GM21619 (cell line): ENCODE measurements at regions not wholly inside any gene's neighbourhood (a gene's known extent, or its start where the extent isn't known, plus 50 kb on each side); places are given as distances from the start of the nearest gene placed in this dataset.

Source experiments
- ATAC-seq: cut with Tn5 transposase; IDR thresholded peaks from one replicate; pipeline ENCODE4 v1.9.1; 2021; ENCODE audit not compliant: unreplicated experiment

DNA sequence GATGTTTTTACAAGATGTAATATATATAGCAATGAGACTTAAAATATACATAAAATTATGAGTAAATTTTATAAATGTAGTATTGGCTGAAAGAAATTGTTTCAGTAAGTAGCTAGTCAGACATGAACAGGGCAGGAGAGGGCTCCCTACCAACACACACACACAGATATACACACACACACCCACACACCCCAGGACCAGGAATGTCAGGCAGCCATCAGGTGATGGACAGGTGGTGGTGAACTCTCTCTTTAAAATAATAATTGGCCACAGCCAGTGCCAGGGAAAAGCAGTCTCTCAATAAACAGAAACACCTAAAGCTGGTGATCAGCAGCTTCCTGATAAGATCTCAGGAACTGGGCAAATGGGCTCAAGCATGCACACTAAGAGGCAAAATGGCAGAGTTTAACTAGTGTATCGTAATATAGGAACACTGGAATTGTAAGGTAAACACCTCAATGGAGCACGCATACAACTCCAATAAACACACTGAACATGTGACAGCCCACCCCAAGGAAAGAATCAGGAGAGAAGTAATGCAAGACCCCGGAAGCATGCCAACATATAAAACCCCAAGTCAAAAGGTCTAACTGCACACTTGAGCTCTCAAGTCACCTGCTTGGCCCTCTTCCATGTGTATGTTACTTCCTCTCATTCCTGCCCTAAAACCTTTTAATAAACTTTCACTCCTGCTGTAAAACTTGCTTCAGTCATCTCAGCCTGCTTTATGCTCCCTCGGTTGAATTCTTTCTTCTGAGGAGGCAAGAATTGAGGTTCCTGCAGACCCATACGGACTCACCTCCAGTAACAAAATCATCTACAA lies 1034.1 kb upstream of the SEMA6D start:
- no peak for ATAC-seq

DNA sequence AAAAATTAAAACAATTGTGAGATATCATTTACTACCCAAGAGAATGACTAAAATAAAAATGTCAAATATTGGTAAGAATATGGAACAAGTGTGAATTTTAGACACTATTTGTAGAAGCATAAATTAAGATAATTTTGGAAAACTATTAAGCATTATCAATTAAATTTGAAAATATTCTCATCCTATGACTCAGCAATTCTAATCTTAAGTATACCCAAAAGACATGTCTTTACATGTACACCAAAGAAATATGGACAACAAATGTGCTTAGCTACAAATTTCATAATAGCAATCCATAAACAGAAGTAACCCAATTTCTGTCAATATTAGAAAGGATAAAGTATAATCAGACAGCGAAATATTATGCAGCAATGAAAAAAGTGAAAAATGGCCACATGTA lies 1032.2 kb upstream of the SEMA6D start:
- no peak for ATAC-seq

DNA sequence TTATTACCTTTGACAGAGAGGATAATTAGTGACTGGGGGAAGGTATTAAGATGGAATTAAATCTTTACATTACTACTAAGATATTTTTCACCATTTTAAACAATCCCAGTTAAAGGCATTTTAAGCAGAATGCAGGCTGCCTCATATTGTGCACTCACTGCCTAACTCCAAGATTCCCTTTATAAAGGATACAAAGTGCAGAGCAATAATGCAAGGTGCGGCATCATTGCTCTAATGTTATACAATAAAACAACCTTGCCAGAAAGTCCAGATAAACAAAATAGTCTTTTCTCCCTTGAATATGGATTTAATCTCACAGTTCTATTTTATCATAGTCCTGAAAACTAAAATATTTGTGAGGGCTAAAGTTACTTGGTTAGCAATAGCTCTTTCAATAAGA lies 1031.6 kb upstream of the SEMA6D start:
- ATAC-seq: no peak

DNA sequence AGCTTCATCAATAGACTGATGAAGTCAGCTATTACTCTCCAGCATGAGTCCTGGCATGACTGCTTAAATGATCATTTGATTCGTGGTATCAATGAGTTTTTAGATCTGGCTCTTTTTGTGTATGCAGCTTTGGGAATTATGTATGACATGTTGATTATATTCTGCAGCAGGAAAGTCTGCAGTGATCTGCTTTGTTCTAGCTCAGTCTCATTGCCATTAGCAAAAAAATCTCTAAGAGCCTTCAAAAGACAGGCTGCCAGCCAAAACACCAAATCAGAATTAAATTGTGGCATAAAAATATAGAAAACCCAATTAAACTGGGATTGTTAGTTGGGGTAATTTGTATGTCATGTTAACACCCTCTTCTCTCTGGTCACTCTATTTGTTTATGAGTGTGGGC lies 1021.0 kb upstream of the SEMA6D start:
- no peak for ATAC-seq

DNA sequence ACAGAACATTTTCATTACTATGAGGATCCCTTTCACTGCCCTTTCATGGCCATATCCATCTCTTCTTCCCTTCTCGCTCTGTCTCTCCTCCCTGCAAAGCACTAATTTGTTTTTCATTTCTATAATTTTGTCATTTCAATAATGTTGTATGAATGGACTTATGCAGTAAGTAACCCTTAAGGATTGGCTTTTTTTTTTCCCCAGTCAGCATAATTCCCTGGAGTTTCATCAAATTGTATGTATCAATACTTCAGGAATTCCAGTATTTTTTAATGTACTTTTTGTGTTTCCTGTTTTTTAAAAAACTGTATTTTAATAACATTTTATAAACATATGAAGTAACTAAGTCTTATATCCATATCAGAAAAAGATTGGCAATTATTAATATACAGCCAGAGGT lies 1016.0 kb upstream of the SEMA6D start:
- no peak for ATAC-seq

DNA sequence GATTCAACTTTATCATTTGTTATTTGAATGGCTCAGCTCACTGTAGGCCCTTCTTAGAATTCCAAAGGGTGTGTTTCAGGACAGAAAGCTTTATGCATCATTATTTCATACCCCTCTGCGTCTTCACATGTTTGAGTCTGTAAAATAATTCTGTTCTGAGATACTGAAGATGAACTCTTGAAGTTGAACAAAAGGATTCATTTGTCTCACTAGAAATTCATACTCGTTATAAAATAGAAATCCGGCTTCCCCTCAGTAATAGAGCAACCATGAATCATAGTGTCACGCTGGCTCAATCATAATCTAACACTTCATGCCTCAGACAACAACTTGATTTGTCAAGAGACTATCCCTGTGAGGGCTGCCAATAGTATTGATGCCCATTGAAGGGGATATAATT lies 1015.4 kb upstream of the SEMA6D start:
- no peak for ATAC-seq

DNA sequence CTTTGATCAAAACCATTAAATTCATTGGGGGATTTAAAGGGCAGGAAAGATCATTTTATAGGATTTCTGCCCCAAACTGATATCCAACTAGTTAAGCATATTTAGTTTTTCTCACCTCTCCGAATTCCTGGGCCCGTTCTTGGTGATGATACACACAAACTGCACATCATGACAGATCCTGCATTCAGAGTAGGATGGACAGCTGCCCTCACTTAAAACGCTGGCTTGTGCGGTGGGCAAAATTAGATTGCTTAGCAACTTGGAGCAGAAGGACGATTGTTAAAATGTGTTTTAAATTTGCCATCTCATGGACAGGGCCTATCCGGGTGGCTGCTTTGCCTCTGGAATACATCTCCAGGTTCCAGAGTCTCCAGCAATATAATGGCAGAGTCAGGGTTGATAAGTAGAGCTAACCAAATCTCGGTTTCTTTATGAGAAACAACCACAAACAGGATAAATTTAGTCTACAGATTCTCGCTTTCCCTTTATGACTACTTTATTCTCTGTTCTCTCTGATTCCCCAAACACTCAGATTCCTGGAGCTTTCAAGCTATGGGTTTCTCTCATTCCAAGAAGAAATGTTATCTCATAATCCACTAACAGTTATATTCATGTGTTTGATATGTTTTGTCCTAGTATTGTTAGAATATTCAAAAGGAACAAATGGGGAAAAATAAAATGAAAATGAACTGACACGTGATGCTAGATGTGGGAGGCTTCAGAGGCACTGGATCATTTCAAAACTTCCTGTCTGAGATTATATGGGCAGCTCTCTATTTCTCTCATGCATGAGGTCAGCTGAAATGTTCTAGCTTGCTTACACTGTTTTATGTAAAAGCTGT lies 1014.1 kb upstream of the SEMA6D start:
- no peak for ATAC-seq

DNA sequence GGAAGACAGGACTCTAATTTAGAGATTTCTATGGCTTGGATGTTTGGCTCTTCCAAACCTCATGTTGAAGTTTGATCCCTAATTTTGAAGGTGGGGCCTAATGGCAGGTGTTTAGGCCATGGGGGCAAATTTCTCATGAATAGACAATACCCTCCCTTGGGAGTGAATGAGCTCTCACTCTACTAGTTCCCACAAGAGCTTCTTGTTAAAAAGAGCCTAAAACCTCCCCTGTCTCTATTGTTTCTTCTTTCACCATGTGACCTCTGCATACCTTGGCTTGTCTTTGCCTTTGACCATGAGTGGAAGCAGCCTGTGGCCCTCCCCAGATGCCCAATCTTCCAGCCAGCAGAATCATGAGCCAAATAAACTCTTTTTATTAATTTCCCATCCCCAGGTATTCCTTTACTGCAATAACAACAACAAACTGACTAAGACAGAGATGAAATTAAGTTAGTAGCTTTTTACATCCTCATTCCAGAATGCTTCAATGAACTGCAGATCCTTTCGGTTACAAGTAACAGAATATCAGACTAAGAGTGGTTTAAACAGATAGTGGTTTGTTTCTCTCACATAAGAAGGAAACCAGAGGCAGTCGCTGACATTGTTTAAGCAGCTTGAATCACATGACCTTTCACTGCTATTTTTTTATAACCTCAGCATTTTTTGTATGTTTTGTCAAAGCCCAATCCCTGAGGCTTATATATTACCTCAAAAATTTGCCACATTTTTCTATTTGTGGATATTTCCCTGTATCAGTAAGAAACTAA lies 1013.3 kb upstream of the SEMA6D start:
- ATAC-seq: no peak

DNA sequence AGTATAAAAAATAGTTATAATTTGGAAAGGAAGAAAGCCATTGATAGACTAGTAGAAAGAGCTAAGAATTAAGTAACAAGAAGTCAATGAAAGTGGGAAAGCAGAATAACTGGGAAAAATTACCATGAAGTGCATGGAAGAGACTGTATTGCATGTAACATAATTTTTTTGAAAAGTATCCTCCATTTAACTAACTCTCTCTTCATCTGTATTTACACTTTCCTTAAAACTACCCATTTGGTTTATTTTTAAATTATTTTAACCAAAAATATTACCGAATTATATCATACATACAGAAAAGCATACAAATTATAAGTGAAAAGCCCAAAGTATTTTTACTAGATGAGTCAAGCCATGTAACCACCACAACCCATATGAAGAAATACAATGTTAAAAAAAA lies 1009.9 kb upstream of the SEMA6D start:
- no peak for ATAC-seq

DNA sequence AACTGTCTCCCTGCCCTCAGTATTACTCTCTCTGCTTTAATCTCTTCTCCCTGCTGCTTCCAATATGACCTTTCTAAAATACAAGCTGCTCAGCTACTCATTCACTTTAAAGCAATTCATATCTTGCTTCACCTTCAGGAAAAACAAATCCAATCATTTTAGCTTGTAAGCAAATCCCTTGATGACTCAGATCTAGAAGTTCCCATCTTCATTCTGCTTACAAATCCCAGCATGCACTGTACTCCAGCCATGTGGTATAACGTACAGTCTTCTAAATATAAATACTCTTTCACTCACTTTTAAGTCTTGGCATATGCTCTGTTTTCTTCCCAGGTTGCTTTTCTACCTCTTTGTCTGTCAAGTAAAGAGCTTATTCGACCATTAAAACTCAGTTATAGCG lies 1009.1 kb upstream of the SEMA6D start:
- no peak for ATAC-seq

DNA sequence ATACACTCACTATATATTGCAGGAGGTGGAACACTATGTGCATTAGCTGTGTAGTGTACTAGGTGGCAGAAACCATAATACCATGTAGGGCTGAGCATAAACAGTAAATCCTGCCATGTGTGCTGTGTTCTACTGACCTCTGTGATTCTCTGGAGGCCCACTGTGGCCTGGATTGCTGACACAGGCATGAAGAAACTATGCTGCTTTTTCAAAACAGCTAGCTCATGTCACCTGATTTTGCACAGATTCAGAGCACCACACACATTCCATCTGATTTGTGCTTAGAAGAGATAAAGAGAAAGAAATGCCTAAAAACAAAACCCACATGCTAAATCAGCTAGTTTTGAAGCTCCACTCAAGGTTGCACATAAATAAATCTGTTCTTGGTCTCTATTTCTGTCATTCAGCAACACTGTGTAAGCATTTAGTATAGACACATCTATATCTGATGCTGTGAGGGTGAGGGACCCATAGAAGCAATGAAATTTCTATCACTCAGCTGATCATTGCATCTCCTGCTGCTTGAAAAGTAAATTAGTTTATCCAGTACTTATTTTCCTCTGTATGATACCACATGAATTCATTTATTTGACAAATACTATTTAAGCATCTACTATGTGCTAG lies 1007.7 kb upstream of the SEMA6D start:
- no peak for ATAC-seq

DNA sequence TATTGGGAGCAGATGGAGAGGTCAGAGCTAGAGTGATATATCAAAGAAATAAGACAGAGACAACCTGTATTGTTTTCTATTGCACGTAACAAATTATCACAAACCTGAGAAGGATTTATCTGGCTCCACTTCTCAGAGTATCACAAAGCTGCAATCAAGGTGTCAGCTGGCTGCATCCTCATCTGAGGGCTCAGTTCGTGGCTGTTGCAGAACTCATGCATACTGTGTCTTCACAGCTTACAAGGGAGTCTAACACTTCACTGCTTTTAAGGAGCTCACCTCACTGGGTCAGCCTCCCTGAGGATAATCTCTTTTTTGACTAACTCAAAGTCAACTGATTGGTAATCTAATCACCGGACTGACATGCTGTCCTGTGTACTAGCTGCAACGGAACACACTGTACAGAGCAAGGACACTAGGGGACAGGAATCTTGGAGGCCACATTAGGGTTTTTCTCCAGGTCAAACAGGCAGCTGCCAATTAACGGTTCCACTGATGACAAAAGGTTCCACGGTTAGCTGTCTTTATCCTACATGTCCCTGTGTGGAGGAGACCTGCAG lies 1006.8 kb upstream of the SEMA6D start:
- no peak for ATAC-seq

DNA sequence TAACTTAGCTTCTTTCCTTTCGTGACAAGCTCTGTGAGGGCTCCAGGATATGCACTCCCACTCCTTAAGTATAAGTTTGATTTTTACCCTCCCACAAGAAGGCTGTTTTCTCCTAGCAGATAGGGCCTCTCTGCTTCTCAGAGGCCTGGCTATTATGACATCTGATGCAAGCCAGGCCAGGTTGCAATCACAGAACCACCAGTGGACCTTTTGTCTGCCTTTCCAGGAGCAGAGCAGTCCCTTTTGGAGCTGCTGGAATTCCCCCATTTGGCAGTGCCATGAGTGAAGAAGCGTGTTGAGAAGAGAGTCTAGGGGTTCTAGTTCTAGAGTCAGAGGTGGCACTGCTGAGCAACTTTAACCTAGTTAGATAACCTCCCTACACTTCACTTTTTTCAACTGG lies 1004.3 kb upstream of the SEMA6D start:
- no peak for ATAC-seq

DNA sequence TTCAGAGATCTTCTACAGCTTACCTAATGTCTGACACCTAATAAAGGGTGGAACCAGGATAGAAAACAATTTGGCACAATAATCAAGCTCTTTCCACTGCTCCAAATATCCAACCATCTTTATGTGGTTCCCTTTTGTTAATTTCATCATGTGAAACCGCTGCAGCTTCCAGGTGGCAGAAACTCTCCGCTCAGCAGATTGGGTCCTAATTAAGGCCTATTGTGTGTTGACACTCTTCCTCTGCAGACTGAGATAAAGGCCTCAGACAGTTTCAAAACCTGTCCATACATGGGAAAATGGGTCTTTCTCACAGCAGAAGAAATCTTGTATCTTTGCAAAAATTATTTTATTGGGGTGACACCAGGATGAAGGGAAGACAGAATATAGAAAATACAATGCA lies 1002.4 kb upstream of the SEMA6D start:
- ATAC-seq: no peak

DNA sequence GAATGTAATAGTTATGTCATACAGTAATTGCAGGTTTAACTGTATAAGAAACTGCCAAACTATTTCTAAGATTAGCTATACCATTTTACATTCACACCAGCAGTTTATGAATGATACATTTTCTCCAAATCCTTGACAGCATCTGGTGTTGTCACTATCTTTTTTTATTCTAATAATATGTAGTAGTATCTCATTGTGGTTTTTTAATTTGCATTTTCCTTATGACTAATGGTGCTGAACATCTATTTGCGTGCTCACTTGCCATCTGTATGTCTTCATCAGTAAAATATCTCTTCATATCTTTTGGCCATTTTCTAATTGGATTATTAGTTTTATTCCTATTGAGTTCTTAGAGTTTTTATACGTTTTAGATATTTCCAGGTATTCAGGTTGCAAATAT lies 994.0 kb upstream of the SEMA6D start:
- ATAC-seq: no peak

DNA sequence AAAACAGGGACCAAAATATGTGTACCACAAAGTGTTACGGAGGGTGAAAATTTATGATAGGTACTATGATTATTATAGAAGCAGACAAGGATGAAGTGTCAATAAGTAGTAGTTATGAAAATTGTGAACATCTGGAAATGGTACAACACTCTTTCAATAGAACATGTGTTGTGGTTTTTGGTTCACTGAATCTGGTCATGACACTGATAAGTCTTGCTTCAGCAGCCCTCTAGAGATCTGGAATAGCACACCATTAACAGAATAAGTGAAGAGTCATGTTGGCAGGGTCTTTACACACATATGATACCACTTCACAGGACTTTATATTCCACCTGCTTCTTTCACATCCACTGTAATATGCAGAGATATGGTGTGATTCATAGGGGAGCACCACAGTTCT lies 985.2 kb upstream of the SEMA6D start:
- no peak for ATAC-seq

DNA sequence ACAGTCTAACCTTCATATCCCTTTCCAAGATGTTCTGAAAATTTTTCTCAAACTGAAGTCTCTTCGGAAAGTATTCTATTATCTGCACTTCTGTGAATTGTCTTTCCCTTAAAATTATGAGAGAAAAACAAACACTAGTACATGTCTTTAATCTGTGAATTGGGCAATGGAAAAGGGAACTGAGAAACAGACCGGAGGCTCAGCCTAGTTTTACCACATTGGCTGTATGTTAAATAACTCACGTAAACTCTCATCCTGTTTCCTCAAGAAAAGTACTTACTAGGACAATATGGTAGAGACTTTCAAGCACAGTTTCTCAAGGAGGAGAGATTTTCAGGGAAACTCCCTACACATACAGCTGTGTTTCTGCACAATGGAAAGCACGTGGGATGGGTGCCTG lies 982.2 kb upstream of the SEMA6D start:
- no peak for ATAC-seq

DNA sequence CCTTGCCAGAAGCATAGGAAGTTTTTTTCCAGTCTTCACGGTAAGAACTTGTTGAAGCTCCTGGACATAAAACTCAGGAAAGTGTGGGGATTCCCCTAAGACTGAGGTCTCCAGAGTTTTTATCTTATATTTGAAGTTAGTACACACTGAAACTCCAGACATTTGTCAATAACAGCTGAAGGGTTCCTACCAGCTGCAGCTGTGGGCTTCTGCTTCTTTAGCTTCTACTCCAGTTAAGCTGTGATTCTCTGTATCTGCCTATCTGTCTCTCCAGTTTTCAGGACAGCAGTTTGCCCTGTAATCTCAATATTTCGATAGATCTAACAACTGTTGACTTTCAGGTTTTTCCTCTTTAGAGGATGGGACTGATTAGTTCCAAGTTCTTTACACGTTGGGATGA lies 966.0 kb upstream of the SEMA6D start:
- no peak for ATAC-seq

DNA sequence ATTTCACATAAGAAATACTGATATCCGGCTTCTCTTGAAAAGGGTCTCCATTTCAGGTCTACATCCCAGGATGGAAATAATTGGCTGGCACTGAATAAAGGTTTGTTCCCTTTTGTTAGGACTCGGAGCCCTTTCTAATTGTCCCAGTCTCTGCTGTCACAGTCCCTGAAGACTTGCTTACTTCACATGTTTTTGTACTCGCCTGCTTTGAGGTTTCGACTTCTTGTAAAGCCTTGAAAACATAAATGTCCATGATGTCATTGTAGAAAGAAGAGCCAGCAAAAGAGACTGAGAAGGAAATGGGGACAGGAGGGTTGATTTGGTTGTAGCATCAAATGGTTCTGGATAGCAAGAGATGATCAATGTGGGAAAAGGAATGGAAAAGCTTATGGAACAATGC lies 963.4 kb upstream of the SEMA6D start:
- no peak for ATAC-seq

DNA sequence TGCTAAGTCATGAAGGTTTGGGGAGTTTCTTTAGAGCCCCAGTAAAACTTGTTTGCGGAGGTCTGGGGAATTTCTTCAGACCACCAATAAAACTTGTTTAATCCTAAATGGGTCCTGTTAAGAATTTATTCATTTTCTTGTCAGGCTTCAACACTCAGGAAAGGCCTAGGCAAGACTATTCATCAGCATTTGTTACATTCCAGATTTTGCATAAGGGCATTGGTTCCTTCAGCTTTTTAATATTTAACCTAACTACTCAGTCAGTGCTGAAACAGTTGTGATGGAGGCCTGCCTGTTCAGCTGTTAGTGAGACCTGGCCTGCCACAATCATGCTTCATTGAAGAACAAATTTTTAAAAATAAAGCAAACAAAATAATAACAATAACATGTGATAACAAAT lies 954.2 kb upstream of the SEMA6D start:
- ATAC-seq: no peak

DNA sequence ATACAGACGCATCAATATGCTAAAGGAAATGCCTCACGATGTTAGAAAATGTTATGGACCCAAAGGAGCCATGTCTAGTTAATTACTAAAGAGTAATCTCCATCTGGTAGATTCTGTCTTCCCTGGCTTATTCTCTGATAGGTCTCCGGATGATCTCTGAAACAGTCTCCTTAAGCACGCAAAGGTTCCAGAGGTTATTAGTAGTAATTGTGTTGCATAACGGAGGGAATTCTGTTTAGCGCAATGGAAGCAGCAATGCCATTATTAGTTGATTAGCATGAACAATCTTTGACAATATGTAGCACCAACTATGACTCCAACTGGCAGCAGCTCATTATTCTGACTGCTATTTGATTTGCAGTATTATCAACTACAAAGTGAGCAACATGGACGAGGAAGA lies 952.5 kb upstream of the SEMA6D start:
- ATAC-seq: no peak
